ENCODE measurements at regions not wholly inside any gene's neighbourhood (a gene's known extent, or its start where the extent isn't known, plus 50 kb on each side); places are given as distances from the start of the nearest gene placed in this dataset.

DNA sequence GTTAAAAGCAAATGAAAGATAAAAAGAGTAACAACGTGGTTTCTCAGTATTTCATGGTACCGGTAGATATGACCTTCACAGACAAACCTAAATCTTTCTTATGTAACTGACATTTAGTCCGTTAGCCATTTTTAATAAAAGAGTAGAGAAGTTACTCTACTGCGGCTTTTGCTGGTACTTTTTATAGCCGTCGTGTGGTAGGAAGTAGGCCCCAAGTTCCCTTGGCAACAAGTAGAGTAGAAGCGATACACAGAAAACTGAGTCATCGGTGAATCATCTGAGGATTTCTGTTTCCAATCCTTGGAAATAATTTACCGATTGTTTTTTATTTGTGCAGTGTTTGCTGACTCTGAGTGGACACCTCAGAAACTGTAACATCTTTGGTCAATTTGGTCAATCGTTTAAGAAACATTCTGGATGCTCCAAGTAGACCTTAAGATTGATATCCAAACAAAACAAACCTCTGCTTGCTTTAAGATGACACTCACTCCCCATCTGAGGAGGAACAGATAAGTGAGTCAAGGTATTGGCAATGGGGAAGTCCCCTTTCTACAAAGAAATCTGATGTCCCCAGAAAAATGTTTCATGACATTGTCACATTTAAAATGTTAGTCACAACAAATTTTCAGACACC is 63.9 kb upstream of the AHR start:
- Mint-ChIP-seq H3K4me1 (ENCODE audit: low read depth) (peaks cover 44% of the 10 kb centered on the region), H3K36me3 (ENCODE audit: low read depth) (peaks cover 20% of the 10 kb centered on the region)

DNA sequence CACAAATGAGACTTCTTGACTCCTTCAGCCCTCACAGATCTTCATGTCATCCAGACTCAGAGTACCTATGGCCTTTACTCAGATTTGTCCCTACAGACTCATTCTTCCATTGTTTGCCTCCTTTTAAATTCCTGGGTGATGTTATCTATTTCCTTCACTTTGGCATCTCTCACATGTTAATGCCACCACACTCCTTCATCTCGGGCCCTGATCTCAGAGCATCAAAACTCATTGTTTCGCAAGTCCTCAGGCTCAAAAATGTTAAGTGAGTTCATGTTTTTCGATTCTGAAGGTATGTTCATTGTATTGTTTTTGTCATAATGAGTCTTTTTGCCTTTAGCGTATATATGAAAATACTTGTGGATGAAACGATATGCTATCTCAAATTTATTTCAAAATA is 62.3 kb upstream of the AHR start:
- no peak overlapping the region for H3K4me3 Mint-ChIP-seq (ENCODE audit: low read depth)
- H3K27me3 Mint-ChIP-seq (ENCODE audit: low read depth), result peaks cover 3% of the 10 kb centered on the region
- peaks cover 44% of the 10 kb centered on the region for H3K4me1 Mint-ChIP-seq (ENCODE audit: low read depth)
- intact Hi-C loops (cut with micrococcal nuclease), result loop anchor here (10.0 kb wide), 1 partner anchor 311 kb away; no protein-coding TSS in a partner anchor
- no peak for DNase-seq (ENCODE audit: low spot score)
- H3K27ac Mint-ChIP-seq, result peak overlapping the region; percentile 8
- H3K9me3 Mint-ChIP-seq, result peaks cover 21% of the 10 kb centered on the region
- peaks cover 17% of the 10 kb centered on the region for H3K36me3 Mint-ChIP-seq (ENCODE audit: low read depth)

More for the DNA sequence above, 63.9 kb upstream of the AHR start:
- Mint-ChIP-seq H3K27ac (peak overlapping the region; percentile 83), H3K27me3 (ENCODE audit: low read depth) (peaks cover 3% of the 10 kb centered on the region), H3K9me3 (peaks cover 21% of the 10 kb centered on the region), H3K4me3 (ENCODE audit: low read depth) (peak overlapping the region; percentile 58)
- intact Hi-C loops (cut with micrococcal nuclease), result loop anchor here (1.0 to 10.0 kb wide), 13 partner anchors 27 to 310 kb away; partner anchors contain the start of gene AHR
- DNase-seq (ENCODE audit: low spot score), result peak; percentile 67

DNA sequence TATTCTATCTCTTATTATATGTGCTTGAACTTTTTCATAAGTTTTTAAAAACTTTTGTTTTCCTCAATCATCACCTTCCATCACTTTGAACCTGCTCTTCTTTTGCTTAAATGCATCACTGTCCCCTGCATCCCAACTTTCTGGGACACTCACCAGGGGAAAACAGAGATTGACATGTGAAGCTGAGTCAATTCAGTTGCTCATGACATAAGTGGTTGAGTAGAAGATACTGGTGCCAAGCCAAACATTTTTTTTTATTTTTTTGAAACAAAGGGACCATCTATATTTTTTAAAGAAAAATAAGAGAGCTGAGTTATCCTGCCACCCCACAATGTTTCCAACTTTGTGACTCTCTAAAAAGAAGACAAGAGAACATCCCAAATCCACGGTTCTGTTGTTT is 61.8 kb upstream of the AHR start:
- Mint-ChIP-seq H3K36me3 (ENCODE audit: low read depth) (peaks cover 17% of the 10 kb centered on the region), H3K4me1 (ENCODE audit: low read depth) (peaks cover 44% of the 10 kb centered on the region), H3K9me3 (peaks cover 21% of the 10 kb centered on the region), H3K27me3 (ENCODE audit: low read depth) (peaks cover 3% of the 10 kb centered on the region), H3K4me3 (ENCODE audit: low read depth) (no peak overlapping the region), H3K27ac (no peak overlapping the region)
- no peak for DNase-seq (ENCODE audit: low spot score)
- intact Hi-C loops (cut with micrococcal nuclease), result loop anchor here (10.0 kb wide), 1 partner anchor 312 kb away; no protein-coding TSS in a partner anchor

DNA sequence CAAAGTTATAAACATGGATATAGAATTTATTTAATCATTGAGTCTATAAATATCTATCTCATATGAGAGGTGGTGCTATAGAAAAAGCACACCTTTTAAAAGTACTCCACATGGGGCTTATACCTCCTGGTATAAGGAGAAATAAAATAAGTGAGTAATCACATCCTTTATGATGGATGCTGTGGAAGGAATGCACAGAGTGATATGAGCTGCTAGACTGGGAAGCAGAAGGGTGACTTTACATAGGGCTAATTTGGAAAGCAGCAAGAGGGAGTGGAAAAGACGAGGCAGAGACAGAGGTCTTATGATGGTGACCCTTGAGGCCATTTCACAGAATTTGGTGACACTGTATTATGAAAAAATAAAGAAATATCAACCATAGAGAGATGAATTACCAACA is 59.4 kb upstream of the AHR start:
- H3K4me1 Mint-ChIP-seq (ENCODE audit: low read depth), result peaks cover 30% of the 10 kb centered on the region

DNA sequence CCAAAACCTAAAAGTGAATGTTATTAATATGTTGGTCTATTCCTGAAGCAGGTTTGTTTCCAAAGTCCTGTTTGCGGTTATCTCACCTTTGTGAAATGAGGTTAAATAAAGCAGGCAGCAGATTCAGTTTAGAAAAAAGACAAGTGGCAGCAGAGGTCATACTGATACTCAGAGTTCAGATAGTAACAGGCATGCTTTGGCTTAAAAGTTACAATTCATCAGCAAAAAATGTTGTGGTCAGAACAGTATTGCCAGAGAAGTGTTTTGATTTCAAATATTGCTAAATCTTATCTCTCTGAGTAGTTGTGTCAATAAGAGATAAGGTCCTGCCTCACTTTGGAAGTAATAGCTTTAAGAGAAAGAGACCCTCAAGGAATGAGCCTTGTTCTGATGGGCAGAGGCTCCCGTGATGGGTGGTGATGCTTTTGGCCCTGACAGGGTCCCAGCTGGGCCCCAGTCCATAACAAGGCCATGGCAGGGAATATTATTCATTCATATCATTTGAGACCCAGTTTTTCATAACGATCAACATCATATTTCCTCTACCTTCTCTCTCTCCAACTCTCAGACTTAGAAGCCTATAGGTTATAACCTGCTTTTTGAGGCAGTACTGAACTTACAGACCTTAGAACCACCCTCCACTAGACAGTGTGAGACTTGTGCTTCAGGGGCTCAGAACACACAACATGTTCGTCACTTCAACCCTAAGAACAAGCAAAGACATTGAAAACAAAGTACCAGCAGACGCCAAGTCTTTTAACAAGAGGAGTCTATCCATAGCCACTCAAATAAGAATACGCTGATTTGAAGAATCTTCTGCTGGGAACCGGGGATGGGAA is 58.5 kb upstream of the AHR start:
- H3K4me3 Mint-ChIP-seq (ENCODE audit: low read depth), result no peak overlapping the region
- peaks cover 22% of the 10 kb centered on the region for H3K9me3 Mint-ChIP-seq
- H3K27ac Mint-ChIP-seq, result no peak overlapping the region
- intact Hi-C loops (cut with micrococcal nuclease), result loop anchor here (10.0 kb wide), 1 partner anchor 315 kb away; no protein-coding TSS in a partner anchor
- H3K4me1 Mint-ChIP-seq (ENCODE audit: low read depth), result peaks cover 23% of the 10 kb centered on the region
- DNase-seq (ENCODE audit: low spot score), result no peak
- peaks cover 3% of the 10 kb centered on the region for H3K27me3 Mint-ChIP-seq (ENCODE audit: low read depth)
- peaks cover 17% of the 10 kb centered on the region for H3K36me3 Mint-ChIP-seq (ENCODE audit: low read depth)

More for the DNA sequence above, 59.4 kb upstream of the AHR start:
- Mint-ChIP-seq H3K9me3 (peaks cover 17% of the 10 kb centered on the region), H3K27me3 (ENCODE audit: low read depth) (peaks cover 3% of the 10 kb centered on the region), H3K4me3 (ENCODE audit: low read depth) (no peak overlapping the region), H3K36me3 (ENCODE audit: low read depth) (peaks cover 17% of the 10 kb centered on the region), H3K27ac (no peak overlapping the region)
- intact Hi-C loops (cut with micrococcal nuclease), result loop anchor here (10.0 kb wide), 1 partner anchor 314 kb away; no protein-coding TSS in a partner anchor
- no peak for DNase-seq (ENCODE audit: low spot score)

DNA sequence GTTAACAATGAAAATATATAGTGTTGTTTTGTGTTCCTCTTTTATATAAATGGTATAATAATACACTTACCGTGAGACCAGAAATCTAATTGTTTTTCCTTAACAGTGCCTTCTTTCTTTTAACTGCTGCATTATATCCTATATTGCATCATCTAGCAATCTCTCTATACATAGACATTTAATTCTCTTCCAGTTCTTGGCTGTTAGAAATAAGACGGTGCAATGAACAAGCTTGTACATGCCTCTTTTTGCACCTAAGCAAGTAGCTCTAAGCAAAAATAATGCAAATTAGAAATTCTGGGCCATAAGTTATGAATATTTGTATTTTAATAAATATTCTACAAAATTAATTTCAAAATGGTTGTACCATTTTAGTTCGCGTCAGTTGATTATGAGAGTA is 55.9 kb upstream of the AHR start:
- peaks cover 3% of the 10 kb centered on the region for H3K27me3 Mint-ChIP-seq (ENCODE audit: low read depth)
- intact Hi-C loops (cut with micrococcal nuclease), result no loop called here
- H3K9me3 Mint-ChIP-seq, result peaks cover 10% of the 10 kb centered on the region
- H3K27ac Mint-ChIP-seq, result no peak overlapping the region
- peaks cover 4% of the 10 kb centered on the region for H3K36me3 Mint-ChIP-seq (ENCODE audit: low read depth)
- peaks cover 4% of the 10 kb centered on the region for H3K4me1 Mint-ChIP-seq (ENCODE audit: low read depth)
- DNase-seq (ENCODE audit: low spot score), result no peak
- H3K4me3 Mint-ChIP-seq (ENCODE audit: low read depth), result no peak overlapping the region

GRCh38 chr7:17244786-17245185 is 53.7 kb upstream of the AHR start:
- Mint-ChIP-seq H3K27ac (no peak overlapping the region), H3K9me3 (peaks cover 5% of the 10 kb centered on the region), H3K36me3 (ENCODE audit: low read depth) (no peaks in the 10 kb centered on the region), H3K4me3 (ENCODE audit: low read depth) (no peak overlapping the region), H3K4me1 (ENCODE audit: low read depth) (peaks cover 5% of the 10 kb centered on the region), H3K27me3 (ENCODE audit: low read depth) (no peaks in the 10 kb centered on the region)
- DNase-seq (ENCODE audit: low spot score), result no peak
- intact Hi-C loops (cut with micrococcal nuclease), result no loop called here

- Mint-ChIP-seq H3K9me3 (peaks cover 17% of the 10 kb centered on the region), H3K4me1 (ENCODE audit: low read depth) (peaks cover 11% of the 10 kb centered on the region), H3K4me3 (ENCODE audit: low read depth) (no peak overlapping the region), H3K27me3 (ENCODE audit: low read depth) (no peaks in the 10 kb centered on the region), H3K36me3 (ENCODE audit: low read depth) (no peaks in the 10 kb centered on the region), H3K27ac (no peak overlapping the region)
- DNase-seq (ENCODE audit: low spot score), result no peak
- intact Hi-C loops (cut with micrococcal nuclease), result no loop called here
Observed at GRCh38 chr7:17247357-17247756, 51.1 kb upstream of the AHR start.

GRCh38 chr7:17248527-17248926 is 49.9 kb upstream of the AHR start:
- Mint-ChIP-seq H3K27ac (no peak overlapping the region), H3K4me3 (ENCODE audit: low read depth) (no peak overlapping the region), H3K4me1 (ENCODE audit: low read depth) (peaks cover 11% of the 10 kb centered on the region), H3K9me3 (peaks cover 29% of the 10 kb centered on the region), H3K27me3 (ENCODE audit: low read depth) (no peaks in the 10 kb centered on the region), H3K36me3 (ENCODE audit: low read depth) (no peaks in the 10 kb centered on the region)
- intact Hi-C loops (cut with micrococcal nuclease), result no loop called here
- DNase-seq (ENCODE audit: low spot score), result no peak

All from activated T-helper 2 cell treated with anti-CD3 and anti-CD28 coated beads, Interferon-gamma antibody, Interleukin-2, Interleukin-4, amounts not matched to agents 10 μg/mL and 5 μg/mL and 100 μg/mL, durations not matched to agents 14 hours and 24 hours and 36 hours (primary cell).